ENCODE measurements at regions not wholly inside any gene's neighbourhood (a gene's known extent, or its start where the extent isn't known, plus 50 kb on each side); places are given as distances from the start of the nearest gene placed in this dataset.
A peak's percentile ranks its signal among the peaks of the same experiment; 100 is the strongest.

- FAIRE-seq (peak; percentile 71), DNase-seq (ENCODE audit: insufficient read length, low spot score) (no peak)
Measured at GRCh38 chr14:34931206-34931605, 51.6 kb upstream of the SRP54 start.

DNA sequence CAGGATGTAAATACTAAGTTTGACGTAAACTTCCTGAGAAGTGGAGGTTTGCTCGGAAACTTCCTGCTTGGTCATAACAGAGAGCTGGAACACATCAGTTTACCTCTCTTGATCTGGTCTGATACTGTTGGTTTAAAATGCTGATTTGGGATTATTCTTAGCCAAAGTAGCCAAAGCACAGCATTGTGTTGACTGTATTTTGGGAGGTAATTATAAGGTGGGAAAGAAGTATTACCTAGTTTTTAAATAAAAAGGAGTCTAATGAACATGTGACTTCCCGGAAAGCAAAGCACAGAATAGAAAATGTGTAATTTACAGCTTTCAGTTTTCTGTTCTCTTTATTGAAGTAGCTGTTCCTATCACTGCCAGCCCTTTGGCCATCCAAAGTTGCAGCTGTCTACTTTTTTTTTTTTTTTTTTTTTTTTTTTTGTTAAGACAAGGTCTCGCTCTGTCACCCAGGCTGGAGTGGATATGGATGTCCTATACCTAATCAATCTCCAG is 52.2 kb upstream of the SRP54 start:
- FAIRE-seq (peak; percentile 87), DNase-seq (ENCODE audit: insufficient read length, low spot score) (peak; percentile 24)

GRCh38 chr14:34926552-34926951 is 51.4 kb upstream of the BAZ1A start:
- FAIRE-seq, result no peak
- DNase-seq (ENCODE audit: insufficient read length, low spot score), result no peak

All from GM19239 (cell line).